GM12878 (cell line): ENCODE measurements at regions not wholly inside any gene's neighbourhood (a gene's known extent, or its start where the extent isn't known, plus 50 kb on each side); places are given as distances from the start of the nearest gene placed in this dataset.

Experiments
- ATAC-seq: fragments of 200-7000 bp; cut with Tn5 transposase; 3 replicates; pipeline ENCODE4 v1.9.1; 2020; ENCODE audit warnings: mild to moderate bottlenecking, moderate library complexity
- BruUV-seq: library from RNA; stranded (reverse); fragments of 400-500 nt; replicated peaks from 2 replicates; lab custom pipeline; 2021; lab: Mats Ljungman, UMichigan
- CTCF ChIA-PET: fragments of 300-600 bp; sonication (Branson Sonifier 250); formaldehyde crosslinking; extraction: SDS; loops from one replicate; lab custom pipeline; 2021; ENCODE audit warnings: inconsistent platforms; lab: Yijun Ruan, JAX
- POLR2A ChIA-PET: fragments of 350-600 bp; formaldehyde crosslinking; extraction: SDS; loops from one replicate; lab custom pipeline; 2021; ENCODE audit warnings: inconsistent platforms; lab: Charles Lee
- RAD21 ChIA-PET: fragments of 300-600 bp; sonication (Branson Sonifier 250); formaldehyde crosslinking; loops from one replicate; lab custom pipeline; 2023; ENCODE audit warnings: antibody characterized with exemption; ENCODE audit not compliant: unreplicated experiment; lab: Charles Lee
- SMC1A ChIA-PET: fragments of 300-600 bp; sonication (Branson Sonifier 250); formaldehyde crosslinking; loops from one replicate; lab custom pipeline; 2023; ENCODE audit not compliant: unreplicated experiment, uncharacterized antibody; lab: Charles Lee
- DNase-seq: peaks from one replicate; pipeline ENCODE4 v3.0.0-alpha.2; 2011; ENCODE audit warnings: low read depth, low spot score
- FAIRE-seq: peaks from 3 replicates; lab custom pipeline; 2011; peaks lifted over from hg19 to GRCh38; lab: Jason Lieb, UNC
- H2AFZ ChIP-seq: 2 replicates; pipeline ENCODE4 v1.6.0; 2011; ENCODE audit warnings: low read depth, low read length, control low read depth; ENCODE audit not compliant: control insufficient read depth
- H3K27ac ChIP-seq: 2 replicates; pipeline ENCODE4 v1.5.1; 2011; ENCODE audit warnings: control low read depth; ENCODE audit not compliant: control insufficient read depth, insufficient read depth
- H3K27me3 ChIP-seq, 2 experiments: replicated peaks in 1 of 2; 2 replicates each; pipeline versions ENCODE4 v1.6.0 to v1.6.1; 2011; ENCODE audit warnings: low read length in 1 of 2; ENCODE audit not compliant: control insufficient read depth in 2 of 2, insufficient read depth in 2 of 2
- H3K36me3 ChIP-seq, 2 experiments: 2 replicates each; pipeline ENCODE4 v1.5.1; 2011; ENCODE audit warnings: low read length in 1 of 2; ENCODE audit not compliant: control insufficient read depth in 2 of 2, insufficient read depth in 2 of 2
- H3K4me1 ChIP-seq: 2 replicates; pipeline ENCODE4 v1.6.1; 2011; ENCODE audit warnings: mild to moderate bottlenecking, low read length, moderate library complexity, mixed read lengths; ENCODE audit not compliant: control insufficient read depth, insufficient read depth
- H3K4me2 ChIP-seq: 2 replicates; pipeline ENCODE4 v1.6.0; 2011; ENCODE audit warnings: control low read depth; ENCODE audit not compliant: control insufficient read depth, insufficient read depth
- H3K4me3 ChIP-seq: fragments of 200-600 bp; sonication (generic); 2 replicates; pipeline ENCODE4 v1.5.1; 2016
- H3K79me2 ChIP-seq: 2 replicates; pipeline ENCODE4 v1.6.0; 2011; ENCODE audit warnings: low read length; ENCODE audit not compliant: control insufficient read depth, insufficient read depth
- H3K9ac ChIP-seq: 2 replicates; pipeline ENCODE4 v1.8.0; 2011; ENCODE audit warnings: low read length, control low read depth, mixed read lengths; ENCODE audit not compliant: control insufficient read depth, insufficient read depth
- H3K9me3 ChIP-seq: replicated peaks from 3 replicates; pipeline ENCODE4 v1.5.1; 2011; ENCODE audit warnings: mild to moderate bottlenecking, low read length; ENCODE audit not compliant: control insufficient read depth, insufficient read depth
- H4K20me1 ChIP-seq: 2 replicates; pipeline ENCODE4 v1.6.0; 2011; ENCODE audit not compliant: control insufficient read depth, insufficient read depth
- CBFB ChIP-seq: IDR thresholded peaks from 2 replicates; pipeline ENCODE4 v1.6.1; 2016; ENCODE audit warnings: antibody characterized with exemption, low read depth
- CEBPB ChIP-seq, 2 experiments: fragments of 150-350 bp in 1 of 2; IDR thresholded peaks; 2 replicates each; pipeline ENCODE4 v1.6.1; 2012 to 2014; ENCODE audit warnings: low read depth in 2 of 2, low read length in 2 of 2, borderline replicate concordance in 1 of 2, inconsistent platforms in 1 of 2
- CREB1 ChIP-seq: IDR thresholded peaks from 2 replicates; pipeline ENCODE4 v1.6.1; 2012; ENCODE audit warnings: low read depth, mild to moderate bottlenecking, inconsistent platforms
- CUX1 ChIP-seq: IDR thresholded peaks from 2 replicates; pipeline ENCODE4 v1.6.1; 2012; ENCODE audit warnings: improper control_type of control experiment, low read depth, low read length; ENCODE audit not compliant: insufficient replicate concordance
- IRF4 ChIP-seq: IDR thresholded peaks from 2 replicates; pipeline ENCODE4 v1.6.1; 2011; ENCODE audit warnings: low read depth, low read length
- JUND ChIP-seq: IDR thresholded peaks from 2 replicates; pipeline ENCODE4 v1.6.1; 2012; ENCODE audit warnings: low read depth, mild to moderate bottlenecking, low read length, improper control_type of control experiment, moderate library complexity
- KDM1A ChIP-seq: fragments of 200-600 bp; sonication (generic); IDR thresholded peaks from 2 replicates; pipeline ENCODE4 v1.6.1; 2016; ENCODE audit warnings: borderline replicate concordance
- MTA2 ChIP-seq: fragments of 450-650 bp; IDR thresholded peaks from 2 replicates; pipeline ENCODE4 v1.6.1; 2016; ENCODE audit warnings: low read depth, mild to moderate bottlenecking, moderate library complexity
- SMAD5 ChIP-seq: IDR thresholded peaks from 2 replicates; pipeline ENCODE4 v1.6.1; 2016; ENCODE audit warnings: antibody characterized with exemption, low read depth
- WRNIP1 ChIP-seq: IDR thresholded peaks from 2 replicates; pipeline ENCODE4 v1.6.1; 2011; ENCODE audit warnings: low read depth, low read length, improper control_type of control experiment, borderline replicate concordance
- ZNF274 ChIP-seq: IDR thresholded peaks from one replicate; pipeline ENCODE4 v1.8.0; 2011; ENCODE audit not compliant: insufficient read length, insufficient read depth
- ZNF384 ChIP-seq: IDR thresholded peaks from 2 replicates; pipeline ENCODE4 v1.6.1; 2012; ENCODE audit warnings: low read depth, mild to moderate bottlenecking, low read length, improper control_type of control experiment, borderline replicate concordance
- ZNF622 ChIP-seq: fragments of 450-650 bp; IDR thresholded peaks from 2 replicates; pipeline ENCODE4 v1.6.1; 2017; ENCODE audit warnings: mild to moderate bottlenecking, inconsistent platforms
- WGBS: methylation state at CpG from one replicate; pipeline ENCODE4 v1.1.6; 2016; ENCODE audit warnings: low lambda C conversion rate; ENCODE audit not compliant: insufficient replicate concordance, insufficient coverage; ENCODE audit errors: missing lambda C conversion rate; 5-methylcytosine and 5-hydroxymethylcytosine counted together
- in situ Hi-C: fragments of 300-500 bp; cut with MboI; formaldehyde crosslinking; loops from 9 replicates; pipeline ENCODE4 v1.14.3; 2018; ENCODE audit warnings: mixed read lengths
- intact Hi-C: fragments of 100-400 bp; cut with micrococcal nuclease; formaldehyde crosslinking; loops from one replicate; pipeline ENCODE4 v1.14.2; 2022; ENCODE audit not compliant: unreplicated experiment

GRCh38 chr5:68383888-68384310 lies 168.3 kb downstream of the PIK3R1 start:
- no TSS peak for BruUV-seq
- ATAC-seq, result no peak
- H3K4me3 ChIP-seq, result no peak overlapping the region
- POLR2A ChIA-PET, result no interaction called here
- H2AFZ ChIP-seq, result no peak overlapping the region
- H4K20me1 ChIP-seq, result no peaks in the 10 kb centered on the region
- in situ Hi-C loops (no loop called here), intact Hi-C loops (no loop called here)
- H3K4me2 ChIP-seq, result no peak overlapping the region
- no peaks in the 10 kb centered on the region for H3K27me3 ChIP-seq
- no peak for TF ChIP-seq KDM1A
- no peak for FAIRE-seq
- no peak for DNase-seq
- no peaks in the 10 kb centered on the region for H3K79me2 ChIP-seq
- H3K27ac ChIP-seq, result no peak overlapping the region
- H3K9ac ChIP-seq, result no peak overlapping the region
- SMC1A ChIA-PET, result interaction anchor here (0.6 to 1.6 kb wide), 5 partner anchors 10 to 79 kb away, joined by 3 to 4 read pairs (median 3); no protein-coding TSS in a partner anchor
- 61% methylated on average over 2 of the region's 2 CpGs for WGBS
- no peaks in the 10 kb centered on the region for H3K36me3 ChIP-seq
- RAD21 ChIA-PET, result no interaction called here
- CTCF ChIA-PET, result interaction anchor here (1.2 kb wide), 1 partner anchor 41 kb away, joined by 3 read pairs; no protein-coding TSS in a partner anchor
- H3K9me3 ChIP-seq, result no peaks in the 10 kb centered on the region
- H3K4me1 ChIP-seq, result 0 out of 2 replicates have a peak, but pooled peaks cover under 1% of the 10 kb centered on the region

GRCh38 chr5:68384936-68385594 lies 169.5 kb downstream of the PIK3R1 start:
- in situ Hi-C loops, result no loop called here
- ATAC-seq, result no peak
- CTCF ChIA-PET, result interaction anchor here (1.2 kb wide), 1 partner anchor 39 kb away, joined by 3 read pairs; no protein-coding TSS in a partner anchor
- TF ChIP-seq CBFB (no peak), WRNIP1 (no peak), JUND (no peak), MTA2 (no peak), SMAD5 (no peak), CREB1 (no peak), CEBPB (IDR thresholded peaks at IDR 0.05; ENCODE audit: borderline replicate concordance in 1 of 2, low read depth in 2 of 2, low read length in 2 of 2) (no peak), KDM1A (no peak), IRF4 (no peak), CUX1 (no peak), ZNF622 (no peak), ZNF384 (no peak), ZNF274 (no peak)

More at GRCh38 chr5:68384936-68385594, 169.5 kb downstream of the PIK3R1 start:
- H2AFZ ChIP-seq, result no peak overlapping the region
- FAIRE-seq (no peak), DNase-seq (no peak)
- no peak overlapping the region for H3K4me2 ChIP-seq
- WGBS, result 97% methylated on average over 2 of the region's 2 CpGs
- BruUV-seq, result no TSS peak
- SMC1A ChIA-PET, result interaction anchor here (1.3 to 1.6 kb wide), 4 partner anchors 8 to 70 kb away, joined by 3 to 4 read pairs (median 3); no protein-coding TSS in a partner anchor
- no peaks in the 10 kb centered on the region for H3K9me3 ChIP-seq
- no peaks in the 10 kb centered on the region for H3K4me1 ChIP-seq
- H3K9ac ChIP-seq, result no peak overlapping the region
- intact Hi-C loops, result no loop called here
- no peaks in the 10 kb centered on the region for H3K27me3 ChIP-seq
- POLR2A ChIA-PET, result interaction anchor here (0.6 kb wide), 1 partner anchor 20 kb away, joined by 3 read pairs; no protein-coding TSS in a partner anchor
- H4K20me1 ChIP-seq, result no peaks in the 10 kb centered on the region
- no peaks in the 10 kb centered on the region for H3K79me2 ChIP-seq
- RAD21 ChIA-PET, result no interaction called here
- H3K4me3 ChIP-seq, result no peak overlapping the region
- H3K27ac ChIP-seq, result no peak overlapping the region
- no peaks in the 10 kb centered on the region for H3K36me3 ChIP-seq
